ENCODE measurements at regions not wholly inside any gene's neighbourhood (a gene's known extent, or its start where the extent isn't known, plus 50 kb on each side); places are given as distances from the start of the nearest gene placed in this dataset.

DNA sequence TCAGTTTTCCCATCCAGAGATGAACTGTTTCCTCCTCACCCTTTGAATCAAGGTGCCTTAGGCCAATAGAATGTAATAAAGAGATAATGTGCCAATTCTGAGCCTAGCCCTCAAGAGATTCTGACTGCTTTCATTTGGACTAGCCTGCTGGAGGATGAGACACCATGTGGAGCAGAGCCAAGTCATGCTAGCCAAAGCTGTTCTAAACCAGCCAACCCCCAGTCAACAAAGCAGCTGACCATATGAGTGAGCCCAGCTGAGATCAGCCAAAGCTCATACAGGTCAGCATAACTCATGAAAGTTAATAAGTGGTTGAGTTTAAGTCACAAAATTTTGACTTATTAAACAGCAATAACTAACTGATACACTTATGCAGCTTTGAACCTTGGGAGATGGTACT lies 66.7 kb upstream of the DBX1 start:
- TF ChIP-seq NFRKB (IDR thresholded peaks at IDR 0.05) (no peak), BHLHE40 (IDR thresholded peaks at IDR 0.05; ENCODE audit: borderline replicate concordance) (no peak), FOXM1 (IDR thresholded peaks at IDR 0.05; ENCODE audit: borderline replicate concordance) (no peak), ELF4 (IDR thresholded peaks at IDR 0.05) (no peak), SP1 (IDR thresholded peaks at IDR 0.05) (no peak), SUZ12 (IDR thresholded peaks at IDR 0.05) (no peak), TARDBP (IDR thresholded peaks at IDR 0.05) (no peak)

Data from HEK293T (cell line).